Panc1 (cell line): ENCODE measurements at regions not wholly inside any gene's neighbourhood (a gene's known extent, or its start where the extent isn't known, plus 50 kb on each side); places are given as distances from the start of the nearest gene placed in this dataset.

Source experiments
- ATAC-seq: fragments of 200-7000 bp; cut with Tn5 transposase; 2 replicates; pipeline ENCODE4 v1.9.1; 2020; ENCODE audit warnings: mild to moderate bottlenecking, moderate library complexity
- BruUV-seq: library from RNA; stranded (reverse); fragments of 400-500 nt; replicated peaks from 2 replicates; lab custom pipeline; 2021; lab: Mats Ljungman, UMichigan
- CTCF ChIA-PET: fragments of 300-600 bp; sonication (Branson Sonifier 250); formaldehyde crosslinking; loops from one replicate; lab custom pipeline; 2022; ENCODE audit warnings: antibody characterized with exemption; lab: Charles Lee
- POLR2A ChIA-PET: fragments of 300-600 bp; sonication (Branson Sonifier 250); formaldehyde crosslinking; loops from one replicate; lab custom pipeline; 2022; ENCODE audit warnings: antibody characterized with exemption; lab: Charles Lee
- DNase-seq: peaks from one replicate; pipeline ENCODE4 v3.0.0-alpha.2; 2010; ENCODE audit warnings: low read depth, low spot score
- H3K27ac ChIP-seq: 2 replicates; pipeline ENCODE4 v1.5.1; 2011; ENCODE audit warnings: mild to moderate bottlenecking, low read length, inconsistent platforms
- H3K27me3 ChIP-seq: fragments of 200-500 bp; sonication (Bioruptor generic); 2 replicates; pipeline ENCODE4 v1.6.0; 2014; ENCODE audit warnings: low read length, inconsistent platforms; ENCODE audit not compliant: control insufficient read depth, insufficient read depth
- H3K36me3 ChIP-seq: fragments of 200-500 bp; sonication (Bioruptor generic); 2 replicates; pipeline ENCODE4 v1.5.1; 2014; ENCODE audit warnings: inconsistent platforms, mild to moderate bottlenecking, low read length, moderate library complexity; ENCODE audit not compliant: control insufficient read depth, insufficient read depth
- H3K4me1 ChIP-seq: 2 replicates; pipeline ENCODE4 v1.5.1; 2011; ENCODE audit warnings: inconsistent platforms, mild to moderate bottlenecking, low read length, moderate library complexity; ENCODE audit not compliant: control insufficient read depth, insufficient read depth
- H3K4me3 ChIP-seq, 2 experiments: 2 replicates each; pipeline ENCODE4 v1.5.1; 2011 to 2012; ENCODE audit warnings: low read depth in 2 of 2, low read length in 2 of 2, mild to moderate bottlenecking in 2 of 2, inconsistent platforms in 1 of 2, moderate library complexity in 1 of 2
- H3K9me3 ChIP-seq: fragments of 200-500 bp; sonication (Bioruptor generic); 2 replicates; pipeline ENCODE4 v1.5.1; 2014; ENCODE audit warnings: low read depth, mild to moderate bottlenecking, inconsistent platforms, low read length, moderate library complexity; ENCODE audit not compliant: control insufficient read depth, insufficient read depth
- CTCF ChIP-seq: fragments of 450-650 bp; IDR thresholded peaks from 2 replicates; pipeline ENCODE4 v1.5.1; 2017; ENCODE audit warnings: mild to moderate bottlenecking
- POLR2AphosphoS5 ChIP-seq: IDR thresholded peaks from 2 replicates; pipeline ENCODE4 v1.6.1; 2012; ENCODE audit warnings: mild to moderate bottlenecking, low read depth, low read length, moderate library complexity
- REST ChIP-seq, 2 experiments: IDR thresholded peaks; 2 replicates each; pipeline ENCODE4 v1.6.1; 2011 to 2012; ENCODE audit warnings: low read depth in 2 of 2, control low read depth in 1 of 2, low read length in 1 of 2, mild to moderate bottlenecking in 1 of 2, moderate library complexity in 1 of 2; ENCODE audit not compliant: insufficient read depth in 1 of 2
- SIN3A ChIP-seq: IDR thresholded peaks from 2 replicates; pipeline ENCODE4 v1.6.1; 2012; ENCODE audit warnings: low read depth, mild to moderate bottlenecking, low read length, moderate library complexity, borderline replicate concordance; ENCODE audit not compliant: insufficient read depth
- TCF7L2 ChIP-seq: IDR thresholded peaks from 2 replicates; pipeline ENCODE4 v1.6.1; 2011; ENCODE audit warnings: mild to moderate bottlenecking, low read depth, low read length, inconsistent platforms
- in situ Hi-C: cut with HindIII; loops from 2 replicates; pipeline ENCODE4 v1.10.0; 2016; ENCODE audit warnings: low sequenced_read_pairs, low pct_unique_long_range_greater_than_20kb
- intact Hi-C: fragments of 100-400 bp; cut with micrococcal nuclease; formaldehyde crosslinking; loops from one replicate; pipeline ENCODE4 v1.10.0; 2022; ENCODE audit not compliant: unreplicated experiment

DNA sequence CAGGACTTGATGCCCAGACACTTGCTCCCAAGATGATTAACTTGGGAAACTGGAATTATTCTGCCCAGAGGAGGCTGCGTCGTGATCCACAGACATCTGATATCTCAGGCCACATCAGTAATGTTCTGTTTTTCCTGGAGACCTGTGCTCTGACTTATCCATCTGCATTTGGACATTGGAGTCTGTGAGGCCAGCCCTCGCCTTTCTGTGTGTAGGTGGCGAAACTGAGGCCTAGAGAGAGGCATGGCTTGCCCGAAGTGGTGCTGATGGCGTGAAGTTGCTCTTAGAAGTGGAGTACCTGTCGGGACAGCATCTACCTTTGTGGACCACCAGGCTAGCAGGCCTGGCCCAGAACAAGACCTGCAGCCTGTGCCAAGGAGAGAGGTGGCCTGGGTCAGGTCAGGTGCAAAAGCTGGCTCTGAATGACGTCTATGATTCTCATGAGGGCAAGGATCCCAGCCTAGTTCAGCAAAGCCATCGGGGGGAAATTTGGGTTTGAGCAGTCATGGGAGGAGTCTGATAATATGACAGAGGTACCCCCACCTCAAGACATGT is 186.8 kb upstream of the ZNF469 start:
- in situ Hi-C loops = no loop called here

More for the DNA sequence above, 186.8 kb upstream of the ZNF469 start:
- Histone ChIP-seq H3K36me3 (no peaks in the 10 kb centered on the region), H3K27me3 (no peaks in the 10 kb centered on the region), H3K9me3 (no peaks in the 10 kb centered on the region), H3K27ac (no peak overlapping the region), H3K4me3 (no peak overlapping the region), H3K4me1 (no peaks in the 10 kb centered on the region)
- DNase-seq (no peak), ATAC-seq (no peak)
- intact Hi-C loops = no loop called here
- POLR2A ChIA-PET = no interaction called here
- BruUV-seq = no TSS peak
- CTCF ChIA-PET = no interaction called here
- no peak for TF ChIP-seq REST (IDR thresholded peaks at IDR 0.05; ENCODE audit: insufficient read depth in 1 of 2, low read depth in 2 of 2, low read length in 1 of 2)
- no peak for TF ChIP-seq POLR2AphosphoS5
- TF ChIP-seq CTCF = no peak
- TF ChIP-seq TCF7L2 = no peak
- TF ChIP-seq SIN3A = no peak
